Stomach (tissue), 8 donors: ENCODE measurements at regions not wholly inside any gene's neighbourhood (a gene's known extent, or its start where the extent isn't known, plus 50 kb on each side); places are given as distances from the start of the nearest gene placed in this dataset.
"Not testable (repeated sequence)": the region's sequence is repeated elsewhere in the genome, so short reads cannot be mapped to it uniquely, and the experiment has no call there.

Experiments used
- DNase-seq, 2 donors: peaks; one replicate each; pipeline versions ENCODE4 v3.0.0 to v3.0.0-alpha.2; 2013 to 2019
- H3K27ac ChIP-seq, 5 donors: fragments of 200-600 bp in 4 of 5; sonication (generic) in 4 of 5; one replicate each; pipeline ENCODE4 v1.5.1; 2013 to 2019; ENCODE audit warnings: mild to moderate bottlenecking in 1 of 5, moderate library complexity in 1 of 5
- H3K27me3 ChIP-seq, 3 donors: fragments of 200-600 bp; sonication (generic); one replicate each; pipeline ENCODE4 v1.5.1; 2017 to 2019; ENCODE audit warnings: mixed run types in 1 of 3
- H3K36me3 ChIP-seq, 4 donors: fragments of 200-600 bp; sonication (generic); 1 replicate in 3 of 4; 2 replicates in 1 of 4; pipeline ENCODE4 v1.5.1; 2016 to 2019
- H3K4me1 ChIP-seq, 4 donors: fragments of 200-600 bp; sonication (generic); one replicate each; pipeline ENCODE4 v1.5.1; 2016 to 2019
- H3K4me3 ChIP-seq, 4 donors: fragments of 200-600 bp; sonication (generic) in 3 of 4; one replicate each; pipeline ENCODE4 v1.5.1; 2016 to 2019; ENCODE audit warnings: mild to moderate bottlenecking in 1 of 4
- H3K9me3 ChIP-seq, 4 donors: fragments of 200-600 bp; sonication (generic); one replicate each; pipeline ENCODE4 v1.5.1; 2016 to 2019
- WGBS, 5 donors: extraction: QIAGEN DNeasy Blood & Tissue Kit in 3 of 5; methylation state at CpG; one replicate each; pipeline versions ENCODE4 v1.1.5 to v1.1.7; 2013 to 2018; 5-methylcytosine and 5-hydroxymethylcytosine counted together
- intact Hi-C: fragments of 100-400 bp; cut with DNase I; formaldehyde crosslinking; loops from one replicate; pipeline ENCODE4 v1.15.1; 2023; ENCODE audit warnings: low total_unique reads
- small RNA-seq, 4 donors: library from RNA; depleted of rRNA; stranded (forward); fragments of <200 nt; gene quantifications; one replicate each; pipeline ENCODE3, GENCODE V24; 2016
- donor health status: healthy with polysubstance abuse.
- donor health status: Bipolar disorder and iron deficiency.
- donor health status: healthy.

DNA sequence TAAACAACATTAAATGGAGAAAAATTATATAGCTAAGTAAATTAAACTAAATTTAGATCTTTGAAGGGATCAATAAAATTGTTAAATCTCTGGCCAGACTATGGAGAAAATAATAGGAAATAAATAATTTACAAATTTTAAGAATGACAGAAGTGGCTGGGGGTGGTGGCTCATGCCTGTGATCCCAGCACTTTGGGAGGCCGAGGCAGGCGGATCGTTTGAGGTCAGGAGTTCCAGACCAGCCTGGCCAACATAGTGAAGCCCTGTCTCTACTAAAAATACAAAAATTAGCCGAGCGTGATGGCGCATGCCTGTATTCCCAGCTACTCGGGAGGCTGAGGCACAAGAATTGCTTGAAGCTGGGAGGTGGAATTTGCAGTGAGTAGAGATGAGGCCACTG lies 58.6 kb upstream of the ANKRD20A1 start:
- H3K4me1 ChIP-seq, H3K27me3 ChIP-seq, DNase-seq, H3K9me3 ChIP-seq, H3K27ac ChIP-seq, intact Hi-C loops, H3K36me3 ChIP-seq, H3K4me3 ChIP-seq: not testable (repeated sequence)
- WGBS, 5 donors, result 82 to 95% (median 87%) methylated on average over 3 to 6 of the region's 7 CpGs

Small RNA genes lying in the stretch of these regions (small RNA-seq; reads per million reads assigned to genes)
- 0 reads per million in 4 donors for gene AL627230.1
- 0 reads per million in 4 donors for gene AL627230.3
- gene AL627230.5, result 0 reads per million in 4 donors
- 0 reads per million in 4 donors for gene AL627230.6
- gene AL627230.8, result 0 reads per million in 4 donors
- 0 reads per million in 4 donors for gene FAM27B
- 0 reads per million in 4 donors for gene RF00156
- 0 reads per million in 4 donors for gene RN7SL787P
